H1 (cell line): ENCODE measurements at regions not wholly inside any gene's neighbourhood (a gene's known extent, or its start where the extent isn't known, plus 50 kb on each side); places are given as distances from the start of the nearest gene placed in this dataset.
"Not testable (repeated sequence)": the region's sequence is repeated elsewhere in the genome, so short reads cannot be mapped to it uniquely, and the experiment has no call there.

ENCODE experiments used
- CTCF ChIA-PET: fragments of 300-600 bp; sonication (Branson Sonifier 250); formaldehyde crosslinking; loops from one replicate; lab custom pipeline; 2021; ENCODE audit not compliant: partially characterized antibody; lab: Charles Lee
- POLR2A ChIA-PET: fragments of 300-600 bp; sonication (Branson Sonifier 250); formaldehyde crosslinking; loops from one replicate; lab custom pipeline; 2021; ENCODE audit warnings: inconsistent platforms; ENCODE audit not compliant: partially characterized antibody; lab: Charles Lee
- DNase-seq, 2 experiments: peaks; one replicate each; pipeline versions ENCODE4 v3.0.0 to v3.0.0-alpha.2; 2010 to 2022; ENCODE audit warnings: low spot score in 2 of 2, low read depth in 1 of 2, mixed read lengths in 1 of 2
- FAIRE-seq: peaks from 2 replicates; lab custom pipeline; 2011; peaks lifted over from hg19 to GRCh38; lab: Jason Lieb, UNC
- H2AFZ ChIP-seq: 2 replicates; pipeline ENCODE4 v1.8.1; 2012; ENCODE audit warnings: low read length, inconsistent platforms
- H2AK5ac ChIP-seq: 2 replicates; pipeline ENCODE4 v1.6.1; 2013; ENCODE audit warnings: low read depth, low read length
- H2BK120ac ChIP-seq: replicated peaks from 2 replicates; pipeline ENCODE3; 2013; ENCODE audit warnings: low read depth, low read length, inconsistent platforms
- H2BK12ac ChIP-seq: 2 replicates; pipeline ENCODE4 v1.6.1; 2013; ENCODE audit warnings: low read depth, low read length
- H2BK15ac ChIP-seq: 2 replicates; pipeline ENCODE4 v1.6.1; 2013; ENCODE audit warnings: low read length
- H2BK20ac ChIP-seq: 2 replicates; pipeline ENCODE4 v1.6.1; 2013; ENCODE audit warnings: low read length
- H2BK5ac ChIP-seq: 2 replicates; pipeline ENCODE4 v1.6.1; 2013; ENCODE audit warnings: low read depth, low read length
- H3K14ac ChIP-seq: 2 replicates; pipeline ENCODE4 v1.6.1; 2013; ENCODE audit warnings: inconsistent platforms; ENCODE audit not compliant: insufficient read length
- H3K18ac ChIP-seq: 2 replicates; pipeline ENCODE4 v1.6.1; 2013; ENCODE audit warnings: low read length; ENCODE audit errors: extremely low read depth
- H3K23ac ChIP-seq: 2 replicates; pipeline ENCODE4 v1.6.1; 2013; ENCODE audit warnings: inconsistent platforms; ENCODE audit not compliant: insufficient read length
- H3K23me2 ChIP-seq: 2 replicates; pipeline ENCODE4 v1.6.1; 2013; ENCODE audit warnings: low read depth, low read length
- H3K27ac ChIP-seq: 2 replicates; pipeline ENCODE4 v1.6.1; 2011; ENCODE audit warnings: low read depth, low read length, inconsistent platforms
- H3K27me3 ChIP-seq, 4 experiments: replicated peaks in 1 of 4; 1 replicate in 1 of 4; 2 replicates in 3 of 4; pipeline versions ENCODE4 v1.6.1 to v1.8.1; 2011 to 2013; ENCODE audit warnings: low read length in 3 of 4, mild to moderate bottlenecking in 3 of 4, inconsistent platforms in 2 of 4, mixed read lengths in 2 of 4, moderate library complexity in 1 of 4; ENCODE audit not compliant: control insufficient read depth in 3 of 4, insufficient read depth in 3 of 4; ENCODE audit errors: extremely low read depth in 1 of 4
- H3K36me3 ChIP-seq, 4 experiments: 2 replicates each; pipeline versions ENCODE4 v1.6.1 to v1.8.1; 2011 to 2013; ENCODE audit warnings: mild to moderate bottlenecking in 4 of 4, low read length in 3 of 4, moderate library complexity in 2 of 4, control low read depth in 1 of 4, inconsistent platforms in 1 of 4; ENCODE audit not compliant: insufficient read depth in 4 of 4, control insufficient read depth in 2 of 4
- H3K4ac ChIP-seq: replicated peaks from 2 replicates; pipeline ENCODE3; 2013; ENCODE audit warnings: low read length, low read depth, mixed read lengths, inconsistent platforms; ENCODE audit not compliant: insufficient read length
- H3K4me1 ChIP-seq, 4 experiments: replicated peaks in 1 of 4; 1 replicate in 1 of 4; 2 replicates in 3 of 4; pipeline versions ENCODE4 v1.6.1 to v1.8.1; 2011 to 2013; ENCODE audit warnings: low read length in 3 of 4, inconsistent platforms in 2 of 4, mixed read lengths in 1 of 4; ENCODE audit not compliant: insufficient read depth in 4 of 4, control insufficient read depth in 3 of 4
- H3K4me2 ChIP-seq, 2 experiments: 2 replicates each; pipeline versions ENCODE4 v1.6.1 to v1.8.1; 2011 to 2013; ENCODE audit warnings: low read depth in 2 of 2, low read length in 2 of 2, control low read depth in 1 of 2, inconsistent platforms in 1 of 2, mild to moderate bottlenecking in 1 of 2; ENCODE audit not compliant: insufficient read depth in 1 of 2
- H3K4me3 ChIP-seq, 4 experiments: fragments of 200-600, 300-600 bp in 1 of 4; sonication (generic), shearing (Covaris generic), sonication (Bioruptor Twin) in 1 of 4; 2 replicates each; pipeline versions ENCODE4 v1.5.1 to v1.8.1; 2011 to 2016; ENCODE audit warnings: low read length in 4 of 4, low read depth in 3 of 4, control low read depth in 2 of 4, inconsistent platforms in 2 of 4, mild to moderate bottlenecking in 2 of 4, mixed read lengths in 1 of 4, moderate library complexity in 1 of 4; ENCODE audit not compliant: insufficient read depth in 2 of 4; ENCODE audit errors: extremely low read depth in 1 of 4
- H3K56ac ChIP-seq: replicated peaks from 2 replicates; pipeline ENCODE3; 2013; ENCODE audit warnings: low read depth, mild to moderate bottlenecking, mixed read lengths, low read length, inconsistent platforms; ENCODE audit not compliant: insufficient read length
- H3K79me1 ChIP-seq: 2 replicates; pipeline ENCODE4 v1.6.1; 2013; ENCODE audit warnings: low read depth, low read length, control low read depth
- H3K79me2 ChIP-seq, 2 experiments: 2 replicates each; pipeline versions ENCODE4 v1.6.1 to v1.8.1; 2012 to 2013; ENCODE audit warnings: low read length in 2 of 2, mild to moderate bottlenecking in 2 of 2, inconsistent platforms in 1 of 2; ENCODE audit not compliant: insufficient read depth in 2 of 2, control insufficient read depth in 1 of 2
- H3K9ac ChIP-seq, 4 experiments: replicated peaks in 1 of 4; 1 replicate in 1 of 4; 2 replicates in 3 of 4; pipeline versions ENCODE4 v1.6.1 to v1.8.1; 2011 to 2013; ENCODE audit warnings: low read depth in 3 of 4, low read length in 3 of 4, control low read depth in 2 of 4, mild to moderate bottlenecking in 2 of 4, moderate library complexity in 2 of 4, inconsistent platforms in 1 of 4; ENCODE audit errors: extremely low read depth in 1 of 4
- H3K9me3 ChIP-seq, 2 experiments: 2 replicates each; pipeline versions ENCODE4 v1.6.1 to v1.8.1; 2012 to 2013; ENCODE audit warnings: mild to moderate bottlenecking in 2 of 2, moderate library complexity in 2 of 2, control low read depth in 1 of 2, inconsistent platforms in 1 of 2, low read depth in 1 of 2, low read length in 1 of 2, mixed read lengths in 1 of 2; ENCODE audit not compliant: insufficient read depth in 2 of 2
- H4K20me1 ChIP-seq, 2 experiments: replicated peaks in 1 of 2; 2 replicates each; pipeline versions ENCODE3 to v1.8.1; 2011 to 2013; ENCODE audit warnings: inconsistent platforms in 2 of 2, low read length in 2 of 2, mild to moderate bottlenecking in 1 of 2; ENCODE audit not compliant: insufficient read depth in 2 of 2, control insufficient read depth in 1 of 2
- H4K5ac ChIP-seq: 2 replicates; pipeline ENCODE4 v1.6.1; 2013; ENCODE audit warnings: low read length, low read depth, mixed read lengths, inconsistent platforms; ENCODE audit not compliant: insufficient read length
- H4K8ac ChIP-seq: 2 replicates; pipeline ENCODE4 v1.8.0; 2013; ENCODE audit warnings: mild to moderate bottlenecking, moderate library complexity, low read length, inconsistent platforms; ENCODE audit not compliant: insufficient read depth; ENCODE audit errors: extremely low read depth
- H4K91ac ChIP-seq: replicated peaks from 2 replicates; pipeline ENCODE3; 2013; ENCODE audit warnings: low read length, mixed read lengths, inconsistent platforms; ENCODE audit not compliant: insufficient read length
- WGBS, 2 experiments: shearing (Covaris generic) in 1 of 2; methylation state at CpG; one replicate each; pipeline versions ENCODE4 v1.1.6 to v1.1.7; 2013 to 2015; ENCODE audit warnings: low lambda C conversion rate in 2 of 2, mixed read lengths in 2 of 2, inconsistent platforms in 1 of 2, low coverage in 1 of 2, missing lambda C conversion rate in 1 of 2; ENCODE audit not compliant: insufficient replicate concordance in 2 of 2, insufficient coverage in 1 of 2, insufficient read length in 1 of 2; ENCODE audit errors: extremely low coverage in 1 of 2, missing lambda C conversion rate in 1 of 2; 5-methylcytosine and 5-hydroxymethylcytosine counted together

DNA sequence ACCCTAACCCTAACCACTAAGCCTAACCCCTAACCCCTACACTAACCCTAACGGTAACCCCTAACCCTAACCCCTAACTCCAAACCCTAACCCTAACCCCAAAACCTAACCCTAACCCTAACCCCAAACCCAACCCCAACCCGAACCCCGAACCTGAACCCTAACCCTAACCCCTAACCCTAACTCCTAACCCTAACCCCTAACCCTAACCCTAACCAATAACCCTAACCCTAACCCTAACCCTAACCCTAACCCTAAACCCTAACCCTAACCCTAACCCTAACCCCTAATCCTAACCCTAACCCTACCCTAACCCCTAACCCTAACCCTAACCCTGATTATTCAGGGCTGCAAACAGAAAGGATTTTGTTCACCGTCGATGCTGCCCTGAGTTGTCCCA, 144.6 kb upstream of the DUSP22 start:
- H2BK120ac ChIP-seq, FAIRE-seq, H3K79me1 ChIP-seq, H4K91ac ChIP-seq, H2BK5ac ChIP-seq, H3K4ac ChIP-seq, H3K4me1 ChIP-seq, H4K5ac ChIP-seq, DNase-seq, H2BK12ac ChIP-seq, H3K4me2 ChIP-seq, H2AFZ ChIP-seq, H2BK15ac ChIP-seq, H2AK5ac ChIP-seq, H3K4me3 ChIP-seq, H3K23ac ChIP-seq, H3K36me3 ChIP-seq, H2BK20ac ChIP-seq, H3K9ac ChIP-seq, H4K8ac ChIP-seq, H3K18ac ChIP-seq, H3K27ac ChIP-seq, H3K56ac ChIP-seq, H3K23me2 ChIP-seq, H4K20me1 ChIP-seq, H3K79me2 ChIP-seq, H3K27me3 ChIP-seq, POLR2A ChIA-PET, H3K14ac ChIP-seq: not testable (repeated sequence)
- WGBS, 2 experiments, result no CpG with 5 or more reads among the region's 5 CpGs
- peaks cover 22 to 26% of the 10 kb centered on the region in 2 experiments for H3K9me3 ChIP-seq
- CTCF ChIA-PET, result interaction anchor here (1.4 to 1.6 kb wide), 2 partner anchors 33 to 41 kb away, joined by 4 read pairs; no protein-coding TSS in a partner anchor
